Natural killer cell (primary cell): ENCODE measurements at regions not wholly inside any gene's neighbourhood (a gene's known extent, or its start where the extent isn't known, plus 50 kb on each side); places are given as distances from the start of the nearest gene placed in this dataset.

Experiments used
- ATAC-seq, 3 donors: fragments of 150-1000 bp in 2 of 3; fragments of 200-7000 bp in 1 of 3; cut with Tn5 transposase; 1 replicate in 1 of 3; 2 replicates in 2 of 3; pipeline ENCODE4 v1.10.0; 2021; ENCODE audit warnings: mild to moderate bottlenecking in 2 of 3, moderate library complexity in 2 of 3
- DNase-seq, 2 donors: peaks; one replicate each; pipeline versions ENCODE4 v3.0.0 to v3.0.0-alpha.2; 2013 to 2021; ENCODE audit warnings: mixed read lengths in 1 of 2
- H3K27ac ChIP-seq: one replicate; pipeline ENCODE4 v1.5.1; 2013; ENCODE audit warnings: mild to moderate bottlenecking, low read length
- H3K27me3 ChIP-seq: one replicate; pipeline ENCODE4 v1.6.1; 2013; ENCODE audit warnings: low read length; ENCODE audit not compliant: control insufficient read depth, insufficient read depth
- H3K36me3 ChIP-seq: one replicate; pipeline ENCODE4 v1.6.1; 2013; ENCODE audit warnings: low read length; ENCODE audit not compliant: control insufficient read depth, insufficient read depth
- H3K4me1 ChIP-seq: one replicate; pipeline ENCODE4 v1.6.1; 2013; ENCODE audit warnings: low read length; ENCODE audit not compliant: control insufficient read depth, insufficient read depth
- H3K4me3 ChIP-seq: one replicate; pipeline ENCODE4 v1.5.1; 2013; ENCODE audit warnings: low read length
- H3K9me3 ChIP-seq: one replicate; pipeline ENCODE4 v1.6.1; 2013; ENCODE audit warnings: low read length; ENCODE audit not compliant: control insufficient read depth, insufficient read depth
- H3K27ac Mint-ChIP-seq, 2 donors: one replicate each; pipeline ENCODE4 v1.8.0; 2022; ENCODE audit warnings: mild to moderate bottlenecking in 2 of 2, mixed read lengths in 2 of 2, moderate library complexity in 1 of 2
- H3K27me3 Mint-ChIP-seq, 2 donors: one replicate each; pipeline ENCODE4 v1.8.0; 2022; ENCODE audit warnings: low read depth in 2 of 2, mixed read lengths in 2 of 2
- H3K36me3 Mint-ChIP-seq: one replicate; pipeline ENCODE4 v1.8.0; 2022; ENCODE audit warnings: mixed read lengths
- H3K4me1 Mint-ChIP-seq, 2 donors: one replicate each; pipeline ENCODE4 v1.8.0; 2022; ENCODE audit warnings: mixed read lengths in 2 of 2
- H3K4me3 Mint-ChIP-seq: one replicate; pipeline ENCODE4 v1.8.0; 2022; ENCODE audit warnings: mild to moderate bottlenecking, moderate library complexity, mixed read lengths
- H3K9me3 Mint-ChIP-seq, 2 donors: one replicate each; pipeline ENCODE4 v1.8.0; 2022; ENCODE audit warnings: mixed read lengths in 2 of 2
- WGBS: methylation state at CpG from one replicate; pipeline ENCODE4 v1.1.7; 2013; ENCODE audit warnings: missing lambda C conversion rate; ENCODE audit not compliant: insufficient coverage; 5-methylcytosine and 5-hydroxymethylcytosine counted together
- intact Hi-C: fragments of 100-400 bp; cut with micrococcal nuclease; formaldehyde crosslinking; loops from one replicate; pipeline ENCODE4 v1.14.2; 2022
- TF ChIP-seq, protein P1 (sequence below): fragments of 200-600 bp; IDR thresholded peaks from one replicate; pipeline ENCODE4 v1.8.0; 2022; ENCODE audit warnings: antibody characterized with exemption

DNA sequence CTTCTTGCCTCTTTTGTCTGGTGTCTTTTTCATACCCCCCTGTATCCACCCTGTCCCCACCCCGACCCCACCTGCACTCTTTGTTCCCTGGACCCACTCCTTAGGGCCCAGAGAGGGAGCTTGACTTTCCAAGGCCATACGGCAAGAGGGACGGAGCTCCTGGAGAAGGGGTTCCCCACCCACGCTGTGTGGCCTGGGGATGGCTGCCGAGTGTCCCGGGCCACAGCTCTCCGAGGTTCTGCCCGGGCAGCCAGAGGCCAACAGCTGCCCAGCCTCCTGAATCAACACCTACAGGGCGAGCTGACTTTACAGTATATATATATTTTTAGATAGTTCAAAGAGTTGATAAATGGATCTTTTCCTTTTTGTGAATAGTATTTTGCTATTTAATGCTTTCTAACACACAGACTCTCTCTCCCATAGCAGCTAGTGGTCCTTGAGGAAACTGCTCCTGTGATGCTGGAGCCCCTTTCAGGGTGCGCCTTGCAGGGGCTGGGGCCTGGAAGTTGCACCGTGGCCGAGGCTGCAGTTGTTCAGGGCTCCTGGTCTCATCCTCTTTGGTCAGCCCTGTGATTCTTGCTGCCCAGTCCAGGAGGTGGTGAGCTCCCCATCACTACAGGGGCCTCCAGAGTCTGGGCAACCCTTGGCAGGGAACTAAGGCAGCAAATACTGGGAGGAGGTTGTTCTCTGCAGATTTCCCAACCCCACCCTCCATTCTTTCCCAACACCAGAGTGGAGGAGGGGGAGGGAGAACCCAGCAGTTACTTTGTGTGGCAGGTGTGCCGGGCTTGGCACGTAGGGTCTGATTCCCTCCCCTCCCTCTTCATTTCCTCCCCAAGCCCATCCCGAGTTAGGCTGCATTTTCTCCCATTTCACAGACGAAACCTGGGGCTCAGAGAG is 321.6 kb downstream of the PTPRU start:
- Histone ChIP-seq H3K36me3 (no peaks in the 10 kb centered on the region), H3K9me3 (peaks cover 8% of the 10 kb centered on the region), H3K4me3 (no peak overlapping the region), H3K27me3 (no peaks in the 10 kb centered on the region), H3K27ac (no peak overlapping the region), H3K4me1 (no peaks in the 10 kb centered on the region)
- intact Hi-C loops, result no loop called here
- Mint-ChIP-seq H3K9me3 (peaks cover 2 to 4% of the 10 kb centered on the region in 2 donors), H3K36me3 (no peaks in the 10 kb centered on the region), H3K4me1 (no peaks in the 10 kb centered on the region), H3K27me3 (no peaks in the 10 kb centered on the region), H3K4me3 (no peak overlapping the region), H3K27ac (no peak overlapping the region)
- WGBS, result 84% methylated on average over 13 of the region's 16 CpGs
- DNase-seq (no peak), ATAC-seq (no peak)
- TF ChIP-seq, protein P1, sequence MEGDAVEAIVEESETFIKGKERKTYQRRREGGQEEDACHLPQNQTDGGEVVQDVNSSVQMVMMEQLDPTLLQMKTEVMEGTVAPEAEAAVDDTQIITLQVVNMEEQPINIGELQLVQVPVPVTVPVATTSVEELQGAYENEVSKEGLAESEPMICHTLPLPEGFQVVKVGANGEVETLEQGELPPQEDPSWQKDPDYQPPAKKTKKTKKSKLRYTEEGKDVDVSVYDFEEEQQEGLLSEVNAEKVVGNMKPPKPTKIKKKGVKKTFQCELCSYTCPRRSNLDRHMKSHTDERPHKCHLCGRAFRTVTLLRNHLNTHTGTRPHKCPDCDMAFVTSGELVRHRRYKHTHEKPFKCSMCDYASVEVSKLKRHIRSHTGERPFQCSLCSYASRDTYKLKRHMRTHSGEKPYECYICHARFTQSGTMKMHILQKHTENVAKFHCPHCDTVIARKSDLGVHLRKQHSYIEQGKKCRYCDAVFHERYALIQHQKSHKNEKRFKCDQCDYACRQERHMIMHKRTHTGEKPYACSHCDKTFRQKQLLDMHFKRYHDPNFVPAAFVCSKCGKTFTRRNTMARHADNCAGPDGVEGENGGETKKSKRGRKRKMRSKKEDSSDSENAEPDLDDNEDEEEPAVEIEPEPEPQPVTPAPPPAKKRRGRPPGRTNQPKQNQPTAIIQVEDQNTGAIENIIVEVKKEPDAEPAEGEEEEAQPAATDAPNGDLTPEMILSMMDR, result no peak

DNA sequence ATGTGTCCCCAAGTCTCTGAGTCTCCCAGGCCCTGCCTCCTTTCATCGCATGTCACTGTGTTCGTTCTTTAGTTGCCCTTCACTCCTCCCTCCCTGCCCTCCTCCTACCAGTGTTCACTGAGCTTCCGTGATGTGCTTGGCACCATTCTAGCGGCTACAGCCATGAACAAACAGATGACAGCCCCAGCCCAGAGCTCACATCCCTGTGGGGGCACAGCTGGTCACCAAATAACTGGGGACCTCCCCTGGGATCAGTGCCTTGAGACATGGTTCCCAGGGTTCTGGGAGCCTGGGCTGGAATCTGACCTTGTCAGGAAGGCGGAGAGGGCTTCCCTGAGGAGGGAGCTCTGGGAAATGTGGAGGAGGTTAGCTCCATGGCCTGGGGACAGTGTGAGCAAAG is 320.7 kb downstream of the PTPRU start:
- Mint-ChIP-seq H3K36me3 (no peaks in the 10 kb centered on the region), H3K4me3 (no peak overlapping the region), H3K27ac (no peak overlapping the region), H3K9me3 (no peaks in the 10 kb centered on the region), H3K27me3 (no peaks in the 10 kb centered on the region), H3K4me1 (no peaks in the 10 kb centered on the region)
- intact Hi-C loops, result no loop called here
- DNase-seq, result no peak
- TF ChIP-seq, protein P1, result no peak
- Histone ChIP-seq H3K4me3 (no peak overlapping the region), H3K27ac (no peak overlapping the region), H3K27me3 (no peaks in the 10 kb centered on the region), H3K9me3 (no peaks in the 10 kb centered on the region), H3K4me1 (no peaks in the 10 kb centered on the region), H3K36me3 (no peaks in the 10 kb centered on the region)
- 82% methylated on average over 2 of the region's 5 CpGs for WGBS
- no peak for ATAC-seq

DNA sequence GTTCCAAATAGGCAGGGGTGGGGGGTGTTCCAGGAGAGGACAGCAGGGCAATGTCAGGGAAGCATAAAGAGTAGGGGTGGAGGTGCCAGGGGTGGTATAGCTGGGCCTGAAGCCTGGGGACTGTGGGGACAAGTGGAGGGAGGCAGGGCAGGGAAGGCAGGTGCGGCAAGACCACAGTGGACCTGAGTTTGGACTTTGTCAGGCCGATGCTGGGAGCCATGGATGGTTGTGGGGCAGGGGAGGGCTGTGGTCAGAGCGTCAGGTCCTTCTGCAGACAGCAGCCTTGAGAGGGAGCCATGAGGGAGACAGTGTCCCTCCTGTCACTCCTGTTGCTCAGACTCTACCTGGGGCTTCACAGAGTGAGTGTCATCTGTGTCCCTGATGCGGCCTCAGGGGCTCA is 320.3 kb downstream of the PTPRU start:
- intact Hi-C loops, result no loop called here

More for the DNA sequence above, 320.3 kb downstream of the PTPRU start:
- Mint-ChIP-seq H3K36me3 (no peaks in the 10 kb centered on the region), H3K27me3 (no peaks in the 10 kb centered on the region), H3K4me1 (no peaks in the 10 kb centered on the region), H3K9me3 (no peaks in the 10 kb centered on the region), H3K4me3 (no peak overlapping the region), H3K27ac (no peak overlapping the region)
- Histone ChIP-seq H3K4me3 (no peak overlapping the region), H3K9me3 (no peaks in the 10 kb centered on the region), H3K4me1 (no peaks in the 10 kb centered on the region), H3K27me3 (no peaks in the 10 kb centered on the region), H3K27ac (no peak overlapping the region), H3K36me3 (no peaks in the 10 kb centered on the region)
- TF ChIP-seq, protein P1, result no peak
- WGBS, result 57% methylated on average over 4 of the region's 4 CpGs
- ATAC-seq (no peak), DNase-seq (no peak)
